Activated T-helper 9 cell treated with anti-CD3 and anti-CD28 coated beads, Interleukin-2, amount 50 U/mL, for 16 hours (primary cell): ENCODE measurements at regions not wholly inside any gene's neighbourhood (a gene's known extent, or its start where the extent isn't known, plus 50 kb on each side); places are given as distances from the start of the nearest gene placed in this dataset.
"Not testable (repeated sequence)": the region's sequence is repeated elsewhere in the genome, so short reads cannot be mapped to it uniquely, and the experiment has no call there.

Source experiments
- DNase-seq: peaks from one replicate; pipeline ENCODE4 v3.0.0-alpha.2; 2020; ENCODE audit warnings: low read depth

GRCh38 chr9:78172610-78173009, 63.3 kb upstream of the CEP78 start:
- DNase-seq = not testable (repeated sequence)

GRCh38 chr9:78171651-78172050, 64.2 kb upstream of the CEP78 start:
- DNase-seq = no peak

GRCh38 chr9:78169125-78169524, 66.8 kb upstream of the CEP78 start:
- no peak for DNase-seq

GRCh38 chr9:78167356-78167755, 68.5 kb upstream of the CEP78 start:
- DNase-seq = no peak

- DNase-seq = no peak
Measured at GRCh38 chr9:78163834-78164233, 72.0 kb upstream of the CEP78 start.

GRCh38 chr9:78158286-78158685, 77.6 kb upstream of the CEP78 start:
- DNase-seq = no peak

- no peak for DNase-seq
Measured at GRCh38 chr9:78150983-78151356, 84.9 kb upstream of the CEP78 start.

GRCh38 chr9:78150312-78150982, 85.4 kb upstream of the CEP78 start:
- no peak for DNase-seq

GRCh38 chr9:78149702-78150291, 86.1 kb upstream of the CEP78 start:
- no peak for DNase-seq

- no peak for DNase-seq
Measured at GRCh38 chr9:78146241-78146640, 89.6 kb upstream of the CEP78 start.

GRCh38 chr9:78144663-78145377, 91.1 kb upstream of the CEP78 start:
- DNase-seq = no peak

- no peak for DNase-seq
Measured at GRCh38 chr9:78144008-78144381, 91.9 kb upstream of the CEP78 start.

- no peak for DNase-seq
Measured at GRCh38 chr9:78143281-78144007, 92.4 kb upstream of the CEP78 start.

GRCh38 chr9:78142264-78142663, 93.6 kb upstream of the CEP78 start:
- not testable (repeated sequence) for DNase-seq

GRCh38 chr9:78133751-78134150, 102.1 kb upstream of the CEP78 start:
- DNase-seq = no peak

- DNase-seq = no peak
Measured at GRCh38 chr9:78132701-78133058, 101.1 kb upstream of the GNAQ start.

- DNase-seq = no peak
Measured at GRCh38 chr9:78131969-78132700, 100.5 kb upstream of the GNAQ start.

GRCh38 chr9:78130853-78131252, 99.2 kb upstream of the GNAQ start:
- no peak for DNase-seq

- DNase-seq = no peak
Measured at GRCh38 chr9:78130004-78130403, 98.4 kb upstream of the GNAQ start.

- DNase-seq = no peak
Measured at GRCh38 chr9:78127279-78128225, 95.9 kb upstream of the GNAQ start.

GRCh38 chr9:78123808-78124207, 92.2 kb upstream of the GNAQ start:
- DNase-seq = no peak
